Epidermal melanocyte (primary cell): ENCODE measurements at regions not wholly inside any gene's neighbourhood (a gene's known extent, or its start where the extent isn't known, plus 50 kb on each side); places are given as distances from the start of the nearest gene placed in this dataset.

ENCODE experiments used
- DNase-seq: peaks from one replicate; pipeline ENCODE4 v3.0.0; 2011; ENCODE audit warnings: low spot score; ENCODE audit not compliant: insufficient read length

GRCh38 chr4:30783751-30784150, 63.6 kb downstream of the PCDH7 start:
- no peak for DNase-seq

GRCh38 chr4:30789219-30789671, 69.1 kb downstream of the PCDH7 start:
- no peak for DNase-seq

GRCh38 chr4:30790123-30790522, 70.0 kb downstream of the PCDH7 start:
- no peak for DNase-seq

GRCh38 chr4:30790998-30791397, 70.8 kb downstream of the PCDH7 start:
- DNase-seq: no peak

- no peak for DNase-seq
Measured at GRCh38 chr4:30792601-30793000, 72.4 kb downstream of the PCDH7 start.

GRCh38 chr4:30801876-30802275, 81.7 kb downstream of the PCDH7 start:
- DNase-seq: no peak

GRCh38 chr4:30802622-30803323, 82.6 kb downstream of the PCDH7 start:
- DNase-seq: no peak

- no peak for DNase-seq
Measured at GRCh38 chr4:30808276-30808675, 88.1 kb downstream of the PCDH7 start.

- no peak for DNase-seq
Measured at GRCh38 chr4:30811296-30811695, 91.1 kb downstream of the PCDH7 start.

GRCh38 chr4:30815685-30816084, 95.5 kb downstream of the PCDH7 start:
- DNase-seq: no peak

GRCh38 chr4:30817447-30817846, 97.3 kb downstream of the PCDH7 start:
- no peak for DNase-seq

- no peak for DNase-seq
Measured at GRCh38 chr4:30818541-30818940, 98.4 kb downstream of the PCDH7 start.

GRCh38 chr4:30821275-30821674, 101.1 kb downstream of the PCDH7 start:
- DNase-seq: no peak

- DNase-seq: no peak
Measured at GRCh38 chr4:30821859-30822612, 101.9 kb downstream of the PCDH7 start.

GRCh38 chr4:30822911-30823551, 102.9 kb downstream of the PCDH7 start:
- no peak for DNase-seq

- no peak for DNase-seq
Measured at GRCh38 chr4:30825008-30825770, 105.0 kb downstream of the PCDH7 start.

GRCh38 chr4:30828264-30828926, 108.2 kb downstream of the PCDH7 start:
- no peak for DNase-seq

GRCh38 chr4:30832639-30833038, 112.5 kb downstream of the PCDH7 start:
- DNase-seq: no peak

- DNase-seq: no peak
Measured at GRCh38 chr4:30833206-30833605, 113.0 kb downstream of the PCDH7 start.

- no peak for DNase-seq
Measured at GRCh38 chr4:30835044-30835443, 114.9 kb downstream of the PCDH7 start.

GRCh38 chr4:30836231-30836630, 116.1 kb downstream of the PCDH7 start:
- no peak for DNase-seq
